IPS DF 6.9 (cell line): ENCODE measurements at regions not wholly inside any gene's neighbourhood (a gene's known extent, or its start where the extent isn't known, plus 50 kb on each side); places are given as distances from the start of the nearest gene placed in this dataset.

Experiments used
- DNase-seq: peaks from one replicate; pipeline ENCODE4 v3.0.0-alpha.2; 2013; ENCODE audit warnings: low read depth, low spot score
- H3K27ac ChIP-seq: one replicate; pipeline ENCODE4 v1.5.1; 2013; ENCODE audit warnings: low read length, control low read depth
- H3K27me3 ChIP-seq: 2 replicates; pipeline ENCODE4 v1.6.1; 2013; ENCODE audit warnings: mild to moderate bottlenecking, low read length; ENCODE audit not compliant: control insufficient read depth, insufficient read depth
- H3K36me3 ChIP-seq: 2 replicates; pipeline ENCODE4 v1.6.1; 2013; ENCODE audit warnings: low read length; ENCODE audit not compliant: control insufficient read depth, insufficient read depth
- H3K4me1 ChIP-seq: 2 replicates; pipeline ENCODE4 v1.6.1; 2013; ENCODE audit warnings: low read length; ENCODE audit not compliant: control insufficient read depth, insufficient read depth
- H3K4me3 ChIP-seq: 2 replicates; pipeline ENCODE4 v1.5.1; 2013; ENCODE audit warnings: mild to moderate bottlenecking, low read length
- H3K9me3 ChIP-seq: 2 replicates; pipeline ENCODE4 v1.6.1; 2013; ENCODE audit warnings: low read length, inconsistent platforms; ENCODE audit not compliant: control insufficient read depth, insufficient read depth
- WGBS: extraction: QIAGEN DNeasy Blood & Tissue Kit; methylation state at CpG from one replicate; pipeline ENCODE4 v1.1.7; 2013; ENCODE audit warnings: mixed read lengths, missing lambda C conversion rate; ENCODE audit not compliant: insufficient read length, insufficient coverage; 5-methylcytosine and 5-hydroxymethylcytosine counted together

GRCh38 chr15:99475754-99476412 is 89.9 kb upstream of the MEF2A start:
- no peak for DNase-seq
- WGBS, result no CpG with 5 or more reads among the region's 14 CpGs
- no peak overlapping the region for H3K4me3 ChIP-seq
- no peak overlapping the region for H3K27ac ChIP-seq
- no peaks in the 10 kb centered on the region for H3K27me3 ChIP-seq
- H3K4me1 ChIP-seq, result 0 out of 2 replicates have a peak, but pooled peaks cover 1% of the 10 kb centered on the region
- H3K9me3 ChIP-seq, result no peaks in the 10 kb centered on the region
- H3K36me3 ChIP-seq, result no peaks in the 10 kb centered on the region

- DNase-seq, result no peak
- Histone ChIP-seq H3K27ac (no peak overlapping the region), H3K4me1 (0 out of 2 replicates have a peak, but pooled peaks cover 1% of the 10 kb centered on the region), H3K9me3 (no peaks in the 10 kb centered on the region), H3K27me3 (no peaks in the 10 kb centered on the region), H3K4me3 (no peak overlapping the region), H3K36me3 (no peaks in the 10 kb centered on the region)
- no CpG with 5 or more reads among the region's 26 CpGs for whole genome bisulfite sequencing
Observed at GRCh38 chr15:99476413-99477222, 89.2 kb upstream of the MEF2A start.

GRCh38 chr15:99477791-99478471 is 87.9 kb upstream of the MEF2A start:
- no CpG with 5 or more reads among the region's 12 CpGs for WGBS
- H3K9me3 ChIP-seq, result no peaks in the 10 kb centered on the region
- DNase-seq, result no peak
- H3K4me1 ChIP-seq, result 0 out of 2 replicates have a peak, but pooled peaks cover 1% of the 10 kb centered on the region
- no peaks in the 10 kb centered on the region for H3K36me3 ChIP-seq
- no peaks in the 10 kb centered on the region for H3K27me3 ChIP-seq
- no peak overlapping the region for H3K27ac ChIP-seq
- H3K4me3 ChIP-seq, result no peak overlapping the region

GRCh38 chr15:99478977-99479376 is 86.8 kb upstream of the MEF2A start:
- DNase-seq, result no peak
- Histone ChIP-seq H3K36me3 (no peaks in the 10 kb centered on the region), H3K4me1 (0 out of 2 replicates have a peak, but pooled peaks cover 1% of the 10 kb centered on the region), H3K27me3 (no peaks in the 10 kb centered on the region), H3K9me3 (no peaks in the 10 kb centered on the region), H3K27ac (no peak overlapping the region), H3K4me3 (no peak overlapping the region)
- no CpG with 5 or more reads among the region's 2 CpGs for WGBS

- no peak overlapping the region for H3K27ac ChIP-seq
- no peak for DNase-seq
- no peak overlapping the region for H3K4me3 ChIP-seq
- H3K36me3 ChIP-seq, result no peaks in the 10 kb centered on the region
- H3K4me1 ChIP-seq, result 0 out of 2 replicates have a peak, but pooled peaks cover 1% of the 10 kb centered on the region
- WGBS, result no CpG with 5 or more reads among the region's 10 CpGs
- H3K27me3 ChIP-seq, result no peaks in the 10 kb centered on the region
- no peaks in the 10 kb centered on the region for H3K9me3 ChIP-seq
Observed at GRCh38 chr15:99480016-99480810, 85.6 kb upstream of the MEF2A start.

- peaks cover 8% of the 10 kb centered on the region; the same call in 1 of the 2 replicates for H3K4me1 ChIP-seq
- no peaks in the 10 kb centered on the region for H3K36me3 ChIP-seq
- H3K27ac ChIP-seq, result no peak overlapping the region
- DNase-seq, result no peak
- no CpG with 5 or more reads among the region's 8 CpGs for WGBS
- no peaks in the 10 kb centered on the region for H3K9me3 ChIP-seq
- H3K4me3 ChIP-seq, result no peak overlapping the region
- H3K27me3 ChIP-seq, result no peaks in the 10 kb centered on the region
Observed at GRCh38 chr15:99481113-99481950, 84.5 kb upstream of the MEF2A start.

- Histone ChIP-seq H3K27ac (no peak overlapping the region), H3K36me3 (no peaks in the 10 kb centered on the region), H3K4me1 (peaks cover 7% of the 10 kb centered on the region; the same call in 1 of the 2 replicates), H3K4me3 (no peak overlapping the region), H3K27me3 (no peaks in the 10 kb centered on the region), H3K9me3 (no peaks in the 10 kb centered on the region)
- DNase-seq, result no peak
- WGBS, result no CpG with 5 or more reads among the region's 2 CpGs
Observed at GRCh38 chr15:99481951-99482230, 83.9 kb upstream of the MEF2A start.

- H3K27ac ChIP-seq, result no peak overlapping the region
- no peaks in the 10 kb centered on the region for H3K9me3 ChIP-seq
- no peaks in the 10 kb centered on the region for H3K27me3 ChIP-seq
- no CpG with 5 or more reads among the region's 4 CpGs for WGBS
- no peak overlapping the region for H3K4me3 ChIP-seq
- H3K36me3 ChIP-seq, result no peaks in the 10 kb centered on the region
- no peak for DNase-seq
- H3K4me1 ChIP-seq, result peaks cover 9% of the 10 kb centered on the region
Observed at GRCh38 chr15:99482993-99483392, 82.8 kb upstream of the MEF2A start.

GRCh38 chr15:99485153-99485961 is 80.4 kb upstream of the MEF2A start:
- Histone ChIP-seq H3K4me1 (peaks cover 9% of the 10 kb centered on the region), H3K9me3 (no peaks in the 10 kb centered on the region), H3K36me3 (no peaks in the 10 kb centered on the region), H3K27me3 (no peaks in the 10 kb centered on the region), H3K27ac (no peak overlapping the region), H3K4me3 (no peak overlapping the region)
- no peak for DNase-seq
- no CpG with 5 or more reads among the region's 11 CpGs for WGBS
